Fibroblast of the aortic adventitia (primary cell): ENCODE measurements at regions not wholly inside any gene's neighbourhood (a gene's known extent, or its start where the extent isn't known, plus 50 kb on each side); places are given as distances from the start of the nearest gene placed in this dataset.

Source experiments
- DNase-seq: peaks from one replicate; pipeline ENCODE4 v3.0.0-alpha.2; 2010; ENCODE audit warnings: low read depth
- H3K4me3 ChIP-seq: 2 replicates; pipeline ENCODE4 v1.5.1; 2011; ENCODE audit warnings: low read depth, mild to moderate bottlenecking, control low read depth, low read length, moderate library complexity
- CTCF ChIP-seq: IDR thresholded peaks from 2 replicates; pipeline ENCODE4 v1.5.1; 2011; ENCODE audit warnings: mild to moderate bottlenecking, low read length, control low read depth, inconsistent platforms; ENCODE audit not compliant: insufficient read depth

GRCh38 chr10:78258323-78259030 is 224.8 kb downstream of the RPS24 start:
- no peak overlapping the region for H3K4me3 ChIP-seq
- TF ChIP-seq CTCF, result no peak
- DNase-seq, result no peak

GRCh38 chr10:78259391-78259790 is 225.7 kb downstream of the RPS24 start:
- H3K4me3 ChIP-seq, result no peak overlapping the region
- DNase-seq, result no peak
- no peak for TF ChIP-seq CTCF

GRCh38 chr10:78260141-78260540 is 226.5 kb downstream of the RPS24 start:
- TF ChIP-seq CTCF, result no peak
- DNase-seq, result peak; percentile 36
- no peak overlapping the region for H3K4me3 ChIP-seq

GRCh38 chr10:78260680-78261079 is 227.0 kb downstream of the RPS24 start:
- no peak for TF ChIP-seq CTCF
- DNase-seq, result no peak
- no peak overlapping the region for H3K4me3 ChIP-seq

GRCh38 chr10:78261291-78261690 is 227.6 kb downstream of the RPS24 start:
- H3K4me3 ChIP-seq, result no peak overlapping the region
- TF ChIP-seq CTCF, result no peak
- DNase-seq, result no peak

GRCh38 chr10:78262860-78263259 is 229.2 kb downstream of the RPS24 start:
- TF ChIP-seq CTCF, result no peak
- no peak for DNase-seq
- H3K4me3 ChIP-seq, result no peak overlapping the region

GRCh38 chr10:78263521-78263988 is 229.9 kb downstream of the RPS24 start:
- peak; percentile 40 for DNase-seq
- no peak for TF ChIP-seq CTCF
- no peak overlapping the region for H3K4me3 ChIP-seq
